NCI-H345 treated with DMSO at 0.1 percent for 48 hours (cell line): ENCODE measurements at regions not wholly inside any gene's neighbourhood (a gene's known extent, or its start where the extent isn't known, plus 50 kb on each side); places are given as distances from the start of the nearest gene placed in this dataset.

Experiments used
- DNase-seq: peaks from one replicate; lab custom pipeline; 2025; ENCODE audit not compliant: unreplicated experiment; lab: John Stamatoyannopoulos, UW

DNA sequence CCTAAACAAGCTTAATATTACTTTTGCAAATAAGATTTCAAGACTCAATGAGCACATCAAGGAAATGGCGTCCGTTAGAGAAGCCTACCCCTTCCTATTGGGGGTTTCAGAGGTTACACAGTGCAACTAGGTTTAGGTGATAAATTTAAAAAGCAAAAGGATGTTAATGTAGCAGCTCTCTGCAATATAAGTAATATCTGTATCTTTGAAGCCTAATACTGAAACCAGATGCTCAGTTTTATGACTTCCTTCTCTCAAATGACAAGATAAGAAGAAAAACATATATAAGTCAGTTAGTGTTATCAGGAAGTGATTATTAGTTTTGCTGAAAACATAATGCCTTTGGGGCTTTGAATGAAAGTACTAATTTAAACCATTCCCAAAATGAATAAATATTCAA lies 54.3 kb upstream of the MED13 start:
- DNase-seq: no peak
